ENCODE measurements at regions not wholly inside any gene's neighbourhood (a gene's known extent, or its start where the extent isn't known, plus 50 kb on each side); places are given as distances from the start of the nearest gene placed in this dataset.
"Not testable (repeated sequence)": the region's sequence is repeated elsewhere in the genome, so short reads cannot be mapped to it uniquely, and the experiment has no call there.

DNA sequence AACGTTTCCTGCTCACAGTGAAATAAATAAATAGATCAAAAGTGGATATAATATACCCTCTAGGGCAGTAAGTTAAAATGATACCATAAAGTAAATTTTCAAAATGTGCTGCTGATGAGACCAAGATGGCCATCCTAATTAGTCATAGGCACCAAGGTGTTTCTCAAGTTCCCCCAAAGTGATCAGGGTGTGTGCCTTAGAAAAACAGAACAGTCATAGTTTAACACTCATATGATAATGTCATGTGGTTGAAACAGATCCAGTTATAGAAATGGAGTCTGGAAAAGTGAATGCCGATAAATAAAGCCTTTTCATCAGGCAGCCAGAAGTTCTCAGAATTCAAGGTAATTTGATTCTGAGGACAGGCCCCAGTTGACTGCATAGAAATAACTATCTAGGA lies 161.5 kb upstream of the CDKN2B start:
- DNase-seq (ENCODE audit: low read depth in 2 of 2): no peak

- no peak for DNase-seq (ENCODE audit: low read depth in 2 of 2)
Observed at GRCh38 chr9:22170990-22171670, 162.0 kb upstream of the CDKN2B start.

- DNase-seq (ENCODE audit: low read depth in 2 of 2): no peak
Observed at GRCh38 chr9:22171691-22172090, 162.6 kb upstream of the CDKN2B start.

DNA sequence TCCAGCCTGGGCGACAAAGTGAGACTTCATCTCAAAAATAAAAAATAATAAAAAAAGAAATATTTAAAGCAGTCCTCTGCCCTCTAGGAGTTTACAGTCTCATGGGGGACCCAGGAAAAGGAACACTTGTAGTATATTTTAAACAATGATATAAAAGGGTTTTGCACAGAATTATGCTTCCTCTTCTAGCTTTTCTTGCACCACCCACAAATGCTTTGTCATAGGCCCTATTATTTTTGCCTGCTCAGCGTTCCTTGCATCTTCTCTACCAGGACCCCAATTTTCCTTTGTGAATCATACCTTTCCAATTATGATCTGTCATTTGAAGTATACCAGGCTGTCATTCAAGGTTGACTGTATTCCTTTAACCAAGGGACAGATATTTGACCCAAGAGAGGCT lies 164.8 kb upstream of the CDKN2B start:
- DNase-seq (ENCODE audit: low read depth in 2 of 2): no peak

DNA sequence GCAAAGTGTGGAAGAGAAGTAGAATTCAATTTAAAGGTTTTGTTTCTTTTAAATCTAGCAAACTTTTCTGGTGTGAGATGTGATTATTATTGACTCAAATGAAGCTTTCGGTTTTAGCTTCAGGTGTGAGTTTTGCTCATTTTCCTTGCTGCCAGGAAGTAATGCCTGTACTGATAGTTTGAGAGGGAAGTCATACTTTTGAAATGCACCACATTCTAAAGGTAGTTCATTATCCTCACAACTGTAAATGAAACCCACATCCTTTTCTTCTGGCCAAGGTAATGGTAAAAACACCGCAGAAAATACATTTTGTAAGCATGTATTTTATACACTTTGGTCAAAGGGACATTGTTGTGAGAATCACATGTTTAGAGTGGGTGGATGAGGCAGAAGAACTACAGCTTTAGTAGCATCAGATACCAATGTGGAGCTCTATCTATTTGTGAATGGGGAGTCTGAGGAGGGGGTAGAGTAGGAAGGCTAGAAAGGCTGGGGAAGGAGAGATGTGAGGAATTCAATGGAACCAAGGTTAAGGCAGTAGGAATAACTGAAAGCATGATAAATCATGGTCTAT lies 167.0 kb upstream of the CDKN2B start:
- DNase-seq (ENCODE audit: low read depth in 2 of 2): no peak

- not testable (repeated sequence) for DNase-seq (ENCODE audit: low read depth in 2 of 2)
Observed at GRCh38 chr9:22181021-22181420, 171.9 kb upstream of the CDKN2B start.

GRCh38 chr9:22189471-22189870 lies 180.4 kb upstream of the CDKN2B start:
- DNase-seq (ENCODE audit: low read depth in 2 of 2): no peak

- not testable (repeated sequence) for DNase-seq (ENCODE audit: low read depth in 2 of 2)
Observed at GRCh38 chr9:22197000-22197399, 187.9 kb upstream of the CDKN2B start.

- no peak for DNase-seq (ENCODE audit: low read depth in 2 of 2)
Observed at GRCh38 chr9:22198681-22199080, 189.6 kb upstream of the CDKN2B start.

- DNase-seq (ENCODE audit: low read depth in 2 of 2): no peak
Observed at GRCh38 chr9:22201256-22201655, 192.2 kb upstream of the CDKN2B start.

DNA sequence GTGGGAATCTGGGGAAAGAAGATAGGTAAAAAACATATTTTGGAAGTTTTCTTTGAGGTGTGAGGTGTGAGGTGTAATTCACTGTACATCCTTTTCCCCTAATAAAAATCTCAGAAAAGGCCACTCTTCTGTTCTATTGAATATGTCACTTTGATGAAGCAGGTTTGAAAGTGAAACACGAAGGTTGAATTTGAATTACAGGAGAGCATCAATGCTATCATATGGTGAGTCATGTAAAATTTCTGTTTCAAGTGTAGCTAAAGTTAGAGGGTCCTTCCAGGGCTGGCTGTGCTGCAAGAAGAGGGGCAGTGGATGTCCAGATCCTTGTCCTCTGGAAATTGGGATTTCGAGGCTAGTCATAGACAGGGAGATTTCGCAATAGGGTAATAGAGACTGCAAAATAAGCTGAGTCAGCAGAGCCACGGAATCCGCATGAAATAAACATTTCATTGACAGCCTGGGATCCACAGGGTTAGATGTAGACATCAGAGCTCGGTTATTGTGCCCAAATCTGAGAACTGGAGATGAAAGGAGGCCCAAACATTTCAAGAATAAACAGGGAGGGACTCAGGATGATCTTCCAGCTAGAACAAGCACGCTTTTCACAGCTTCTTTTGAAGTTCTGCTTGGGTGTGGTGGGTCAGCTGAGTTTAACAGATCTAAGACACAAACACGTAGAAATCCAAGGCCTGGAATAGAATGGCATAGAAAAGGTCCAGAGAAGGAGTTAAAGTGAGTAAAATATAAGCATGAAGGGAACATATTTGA lies 194.4 kb upstream of the CDKN2B start:
- no peak for DNase-seq (ENCODE audit: low read depth in 2 of 2)

DNA sequence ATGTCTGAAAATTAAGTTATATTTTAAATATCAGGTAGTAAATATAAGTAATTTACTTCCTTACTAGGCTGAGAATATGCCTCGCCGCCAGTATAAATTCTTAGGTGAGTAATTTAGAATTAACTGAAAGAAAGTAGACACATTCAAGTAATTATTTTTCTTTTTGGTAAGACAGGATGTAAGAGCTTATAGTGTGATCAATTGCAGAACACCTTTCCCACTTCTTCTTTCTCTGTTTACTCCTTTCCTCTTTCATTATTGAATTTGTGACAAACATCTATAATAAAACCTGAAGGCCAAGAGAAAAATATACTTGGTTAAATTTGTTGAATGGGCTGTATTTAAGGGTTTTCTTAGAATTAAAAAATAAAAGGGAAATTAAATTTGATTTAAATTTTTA lies 195.1 kb upstream of the CDKN2B start:
- no peak for DNase-seq (ENCODE audit: low read depth in 2 of 2)

DNA sequence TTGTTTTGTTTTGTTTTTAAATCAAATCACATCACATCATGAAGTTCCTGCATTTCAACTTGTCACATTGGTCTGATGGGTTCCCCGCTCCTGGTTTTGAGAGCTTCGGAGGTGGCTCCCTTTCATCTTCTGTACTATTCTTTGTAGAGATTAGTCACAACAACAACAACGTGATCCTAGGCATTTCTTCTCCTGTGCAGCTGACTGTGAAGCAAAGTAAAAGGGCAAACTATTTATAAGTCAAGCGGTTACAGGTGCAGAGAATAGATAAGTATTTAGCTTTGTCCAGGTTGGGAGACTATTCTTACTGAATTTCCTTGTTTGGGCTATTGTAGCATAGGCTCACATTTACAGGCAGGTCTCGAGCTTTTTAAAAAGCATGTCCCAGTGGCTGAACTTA lies 197.7 kb upstream of the CDKN2B start:
- no peak for DNase-seq (ENCODE audit: low read depth in 2 of 2)

- no peak for DNase-seq (ENCODE audit: low read depth in 2 of 2)
Observed at GRCh38 chr9:22208846-22209585, 199.9 kb upstream of the CDKN2B start.

DNA sequence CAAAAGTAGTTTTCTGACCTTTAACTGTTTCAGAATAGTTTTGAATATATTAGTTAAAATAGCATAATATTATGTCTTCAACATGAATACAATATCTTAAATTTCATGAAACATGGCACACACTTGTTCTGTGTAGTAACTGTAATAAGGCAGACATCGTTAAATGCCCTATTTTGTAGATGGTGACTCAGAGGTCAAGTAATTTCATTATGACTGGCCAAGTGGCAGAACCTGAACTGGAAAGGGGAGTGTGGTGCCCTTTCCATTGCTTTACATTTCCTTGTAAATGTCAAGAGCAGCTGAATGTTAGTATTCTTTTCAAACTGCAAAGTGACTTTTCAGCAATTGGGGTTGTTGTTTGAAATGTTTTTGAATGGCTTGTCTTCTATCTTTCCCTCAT lies 201.2 kb upstream of the CDKN2B start:
- no peak for DNase-seq (ENCODE audit: low read depth in 2 of 2)

DNA sequence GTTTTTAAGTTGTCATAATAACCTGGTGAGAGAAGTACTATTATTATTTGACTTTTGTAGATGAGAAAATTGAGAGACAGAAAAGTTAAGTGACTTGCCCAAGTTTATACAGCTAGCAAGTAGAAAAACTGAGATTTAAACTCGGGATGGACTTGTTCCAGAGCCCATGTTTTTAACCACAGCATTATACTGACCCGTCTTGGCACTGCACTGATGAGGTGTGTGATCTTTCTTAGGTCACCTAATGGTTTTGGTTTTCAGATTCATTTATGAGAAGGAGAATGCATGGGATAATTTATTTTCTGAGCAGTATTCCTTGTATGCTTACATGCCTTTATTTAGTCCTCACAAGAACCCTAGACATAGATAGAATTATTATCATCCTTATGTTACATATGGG lies 201.8 kb upstream of the CDKN2B start:
- DNase-seq (ENCODE audit: low read depth in 2 of 2): no peak

DNA sequence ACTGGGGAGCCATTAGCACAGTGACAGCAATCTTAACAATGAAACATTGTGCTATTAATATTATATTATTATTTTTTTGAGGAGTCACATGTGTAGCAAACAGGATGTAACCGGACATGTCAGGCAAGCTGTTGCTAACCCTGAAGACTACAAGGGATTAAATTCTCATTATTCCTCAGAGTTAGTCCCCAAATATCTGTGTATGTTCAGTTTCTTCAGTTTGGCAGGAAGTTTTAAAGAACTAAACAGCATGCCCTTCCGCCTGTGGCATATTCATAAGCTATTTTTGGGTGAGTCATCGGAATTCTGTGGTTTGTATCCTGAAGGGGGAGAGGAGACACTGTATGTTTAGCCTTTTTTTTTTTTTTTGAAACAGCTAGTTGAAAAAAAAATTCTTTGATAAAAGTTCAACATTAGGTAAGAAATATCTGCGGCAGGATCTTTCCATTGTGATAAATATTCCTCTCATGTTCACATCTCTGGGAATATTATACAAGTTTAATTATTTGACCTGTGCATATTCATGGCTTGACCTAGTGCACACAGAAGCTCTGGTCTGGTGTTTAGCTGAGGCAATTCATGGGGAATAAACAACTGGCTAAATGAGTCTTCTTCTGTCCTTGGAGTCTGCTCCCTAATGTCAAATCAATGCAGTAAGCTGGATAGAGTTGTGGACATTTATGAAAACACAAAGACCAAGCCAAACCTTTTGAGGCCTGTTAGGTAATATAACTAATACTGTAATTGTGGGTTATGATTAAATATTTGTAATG lies 202.7 kb upstream of the CDKN2B start:
- DNase-seq (ENCODE audit: low read depth in 2 of 2): no peak

DNA sequence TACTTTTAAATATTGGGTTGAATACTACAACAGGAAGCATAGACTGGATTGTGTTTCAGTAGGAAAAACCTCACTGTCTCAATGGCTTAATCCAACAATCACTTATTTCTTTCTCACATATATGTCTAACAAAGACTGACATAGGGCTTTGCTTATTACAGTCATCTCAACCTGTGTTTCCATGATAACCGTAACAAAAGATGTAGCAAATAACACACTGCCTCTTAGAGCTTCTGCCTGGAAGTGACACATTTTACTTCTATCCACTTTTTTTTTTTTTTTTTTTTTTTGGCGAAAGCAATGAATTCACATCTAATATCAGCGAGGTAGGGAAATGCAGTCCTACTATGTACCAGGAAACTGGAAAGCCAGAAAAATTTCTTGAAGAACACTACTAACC lies 204.9 kb upstream of the CDKN2B start:
- DNase-seq (ENCODE audit: low read depth in 2 of 2): no peak

DNA sequence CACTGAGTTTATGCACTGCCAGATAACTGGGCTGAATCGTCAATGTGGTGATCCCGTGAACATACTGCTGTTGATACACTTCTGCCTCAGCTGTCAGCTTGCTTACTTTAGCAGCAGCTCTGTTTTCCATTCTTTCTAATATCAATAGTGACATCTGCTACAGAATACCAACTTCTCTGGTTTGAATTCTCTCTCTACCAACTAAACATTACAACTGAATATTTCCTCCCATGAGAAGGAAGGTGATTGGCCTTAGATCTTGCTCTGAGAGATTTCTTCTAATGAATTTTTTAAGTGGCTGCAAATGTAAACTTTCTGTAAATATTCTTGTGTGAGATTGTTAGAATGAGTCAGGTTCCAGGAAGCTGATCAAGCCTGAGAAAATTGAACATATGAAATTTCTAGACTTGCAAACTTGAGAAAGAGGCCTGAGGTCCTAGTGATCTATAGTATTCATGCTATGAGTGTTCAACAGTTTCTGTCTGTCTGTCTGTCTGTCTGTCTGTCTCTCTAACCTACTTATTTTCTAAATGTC lies 205.5 kb upstream of the CDKN2B start:
- no peak for DNase-seq (ENCODE audit: low read depth in 2 of 2)

GRCh38 chr9:22215521-22215920 lies 206.4 kb upstream of the CDKN2B start:
- DNase-seq (ENCODE audit: low read depth in 2 of 2): no peak

DNA sequence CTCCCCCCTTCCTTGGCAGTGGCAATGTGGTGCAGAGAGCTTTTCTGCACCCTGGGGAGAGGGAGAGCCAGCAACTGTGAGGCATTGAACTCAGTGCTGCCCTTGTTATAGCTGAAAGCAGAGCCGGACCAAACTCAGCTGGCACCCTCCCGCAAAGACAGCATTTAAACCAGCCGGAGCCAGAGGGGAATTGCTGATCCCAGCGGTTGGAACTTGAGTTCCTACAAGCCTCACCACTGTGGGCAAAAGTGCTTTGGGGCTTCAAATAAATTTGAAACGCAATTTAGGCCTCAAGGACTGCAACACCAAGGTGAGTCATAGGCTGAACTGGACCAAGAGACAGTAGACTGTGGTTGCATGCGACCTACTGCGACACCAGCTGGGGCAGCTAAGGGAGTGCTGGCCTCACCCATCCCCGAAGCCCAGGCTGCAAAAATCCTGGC lies 207.6 kb upstream of the CDKN2B start:
- DNase-seq (ENCODE audit: low read depth in 2 of 2): no peak
